HG03159 (cell line): ENCODE measurements at regions not wholly inside any gene's neighbourhood (a gene's known extent, or its start where the extent isn't known, plus 50 kb on each side); places are given as distances from the start of the nearest gene placed in this dataset.
A peak's percentile ranks its signal among the peaks of the same experiment; 100 is the strongest.
"Not testable (repeated sequence)": the region's sequence is repeated elsewhere in the genome, so short reads cannot be mapped to it uniquely, and the experiment has no call there.

Source experiments
- ATAC-seq: cut with Tn5 transposase; IDR thresholded peaks from one replicate; pipeline ENCODE4 v1.9.1; 2021; ENCODE audit warnings: mild to moderate bottlenecking, moderate library complexity; ENCODE audit not compliant: unreplicated experiment

- ATAC-seq, result peak; percentile 53
Observed at GRCh38 chr3:159260049-159260662, 458.3 kb downstream of the MFSD1 start.

GRCh38 chr3:159261333-159261732 is 459.5 kb downstream of the MFSD1 start:
- ATAC-seq, result not testable (repeated sequence)

- ATAC-seq, result no peak
Observed at GRCh38 chr3:159263750-159264553, 462.1 kb downstream of the MFSD1 start.

GRCh38 chr3:159265705-159266104 is 463.9 kb downstream of the MFSD1 start:
- ATAC-seq, result no peak

GRCh38 chr3:159266779-159267178 is 464.9 kb downstream of the MFSD1 start:
- peak; percentile 55 for ATAC-seq

GRCh38 chr3:159271799-159272512 is 470.1 kb downstream of the MFSD1 start:
- ATAC-seq, result no peak

- ATAC-seq, result no peak
Observed at GRCh38 chr3:159273070-159273469, 471.2 kb downstream of the MFSD1 start.

- no peak for ATAC-seq
Observed at GRCh38 chr3:159273608-159274007, 471.8 kb downstream of the MFSD1 start.

- ATAC-seq, result no peak
Observed at GRCh38 chr3:159275741-159276140, 473.9 kb downstream of the MFSD1 start.

GRCh38 chr3:159277814-159278213 is 476.0 kb downstream of the MFSD1 start:
- ATAC-seq, result no peak

GRCh38 chr3:159280386-159281191 is 478.7 kb downstream of the MFSD1 start:
- ATAC-seq, result no peak

- no peak for ATAC-seq
Observed at GRCh38 chr3:159293493-159293892, 491.6 kb downstream of the MFSD1 start.

GRCh38 chr3:159301961-159302360 is 500.1 kb downstream of the MFSD1 start:
- no peak for ATAC-seq

GRCh38 chr3:159305017-159305416 is 503.2 kb downstream of the MFSD1 start:
- no peak for ATAC-seq

- ATAC-seq, result not testable (repeated sequence)
Observed at GRCh38 chr3:159316706-159317105, 514.9 kb downstream of the MFSD1 start.

GRCh38 chr3:159319156-159319555 is 517.3 kb downstream of the MFSD1 start:
- no peak for ATAC-seq

- peak; percentile 85 for ATAC-seq
Observed at GRCh38 chr3:159322322-159322939, 520.6 kb downstream of the MFSD1 start.

- ATAC-seq, result no peak
Observed at GRCh38 chr3:159323848-159324247, 522.0 kb downstream of the MFSD1 start.

- ATAC-seq, result no peak
Observed at GRCh38 chr3:159326998-159327397, 525.1 kb downstream of the MFSD1 start.

- no peak for ATAC-seq
Observed at GRCh38 chr3:159332535-159333099, 530.8 kb downstream of the MFSD1 start.
